Ammon's horn (tissue), 1 donor: ENCODE measurements at regions not wholly inside any gene's neighbourhood (a gene's known extent, or its start where the extent isn't known, plus 50 kb on each side); places are given as distances from the start of the nearest gene placed in this dataset.

Source experiments
- DNase-seq: peaks from one replicate; pipeline ENCODE4 v3.0.0-alpha.2; 2016; ENCODE audit warnings: low spot score

GRCh38 chr14:21735639-21736307 is 62.2 kb upstream of the OR4E1 start:
- no peak for DNase-seq

- DNase-seq, result no peak
Observed at GRCh38 chr14:21735200-21735599, 61.6 kb upstream of the OR4E1 start.

GRCh38 chr14:21734457-21735074 is 60.9 kb upstream of the OR4E1 start:
- DNase-seq, result peak; percentile 54

GRCh38 chr14:21729703-21730233 is 56.1 kb upstream of the OR4E1 start:
- no peak for DNase-seq

- DNase-seq, result no peak
Observed at GRCh38 chr14:21725250-21725649, 51.6 kb upstream of the OR4E1 start.

- DNase-seq, result no peak
Observed at GRCh38 chr14:21724090-21724973, 50.7 kb upstream of the OR4E1 start.

- no peak for DNase-seq
Observed at GRCh38 chr14:21723431-21724045, 49.9 kb upstream of the OR4E1 start.
